H1 (cell line): ENCODE measurements at regions not wholly inside any gene's neighbourhood (a gene's known extent, or its start where the extent isn't known, plus 50 kb on each side); places are given as distances from the start of the nearest gene placed in this dataset.

Source experiments
- CTCF ChIA-PET: fragments of 300-600 bp; sonication (Branson Sonifier 250); formaldehyde crosslinking; loops from one replicate; lab custom pipeline; 2021; ENCODE audit not compliant: partially characterized antibody; lab: Charles Lee
- POLR2A ChIA-PET: fragments of 300-600 bp; sonication (Branson Sonifier 250); formaldehyde crosslinking; loops from one replicate; lab custom pipeline; 2021; ENCODE audit warnings: inconsistent platforms; ENCODE audit not compliant: partially characterized antibody; lab: Charles Lee
- DNase-seq, 2 experiments: peaks; one replicate each; pipeline versions ENCODE4 v3.0.0 to v3.0.0-alpha.2; 2010 to 2022; ENCODE audit warnings: low spot score in 2 of 2, low read depth in 1 of 2, mixed read lengths in 1 of 2
- FAIRE-seq: peaks from 2 replicates; lab custom pipeline; 2011; peaks lifted over from hg19 to GRCh38; lab: Jason Lieb, UNC
- H2AFZ ChIP-seq: 2 replicates; pipeline ENCODE4 v1.8.1; 2012; ENCODE audit warnings: low read length, inconsistent platforms
- H2AK5ac ChIP-seq: 2 replicates; pipeline ENCODE4 v1.6.1; 2013; ENCODE audit warnings: low read depth, low read length
- H2BK120ac ChIP-seq: replicated peaks from 2 replicates; pipeline ENCODE3; 2013; ENCODE audit warnings: low read depth, low read length, inconsistent platforms
- H2BK12ac ChIP-seq: 2 replicates; pipeline ENCODE4 v1.6.1; 2013; ENCODE audit warnings: low read depth, low read length
- H2BK15ac ChIP-seq: 2 replicates; pipeline ENCODE4 v1.6.1; 2013; ENCODE audit warnings: low read length
- H2BK20ac ChIP-seq: 2 replicates; pipeline ENCODE4 v1.6.1; 2013; ENCODE audit warnings: low read length
- H2BK5ac ChIP-seq: 2 replicates; pipeline ENCODE4 v1.6.1; 2013; ENCODE audit warnings: low read depth, low read length
- H3K14ac ChIP-seq: 2 replicates; pipeline ENCODE4 v1.6.1; 2013; ENCODE audit warnings: inconsistent platforms; ENCODE audit not compliant: insufficient read length
- H3K18ac ChIP-seq: 2 replicates; pipeline ENCODE4 v1.6.1; 2013; ENCODE audit warnings: low read length; ENCODE audit errors: extremely low read depth
- H3K23ac ChIP-seq: 2 replicates; pipeline ENCODE4 v1.6.1; 2013; ENCODE audit warnings: inconsistent platforms; ENCODE audit not compliant: insufficient read length
- H3K23me2 ChIP-seq: 2 replicates; pipeline ENCODE4 v1.6.1; 2013; ENCODE audit warnings: low read depth, low read length
- H3K27ac ChIP-seq: 2 replicates; pipeline ENCODE4 v1.6.1; 2011; ENCODE audit warnings: low read depth, low read length, inconsistent platforms
- H3K27me3 ChIP-seq, 4 experiments: replicated peaks in 1 of 4; 1 replicate in 1 of 4; 2 replicates in 3 of 4; pipeline versions ENCODE4 v1.6.1 to v1.8.1; 2011 to 2013; ENCODE audit warnings: low read length in 3 of 4, mild to moderate bottlenecking in 3 of 4, inconsistent platforms in 2 of 4, mixed read lengths in 2 of 4, moderate library complexity in 1 of 4; ENCODE audit not compliant: control insufficient read depth in 3 of 4, insufficient read depth in 3 of 4; ENCODE audit errors: extremely low read depth in 1 of 4
- H3K36me3 ChIP-seq, 4 experiments: 2 replicates each; pipeline versions ENCODE4 v1.6.1 to v1.8.1; 2011 to 2013; ENCODE audit warnings: mild to moderate bottlenecking in 4 of 4, low read length in 3 of 4, moderate library complexity in 2 of 4, control low read depth in 1 of 4, inconsistent platforms in 1 of 4; ENCODE audit not compliant: insufficient read depth in 4 of 4, control insufficient read depth in 2 of 4
- H3K4ac ChIP-seq: replicated peaks from 2 replicates; pipeline ENCODE3; 2013; ENCODE audit warnings: low read length, low read depth, mixed read lengths, inconsistent platforms; ENCODE audit not compliant: insufficient read length
- H3K4me1 ChIP-seq, 4 experiments: replicated peaks in 1 of 4; 1 replicate in 1 of 4; 2 replicates in 3 of 4; pipeline versions ENCODE4 v1.6.1 to v1.8.1; 2011 to 2013; ENCODE audit warnings: low read length in 3 of 4, inconsistent platforms in 2 of 4, mixed read lengths in 1 of 4; ENCODE audit not compliant: insufficient read depth in 4 of 4, control insufficient read depth in 3 of 4
- H3K4me2 ChIP-seq, 2 experiments: 2 replicates each; pipeline versions ENCODE4 v1.6.1 to v1.8.1; 2011 to 2013; ENCODE audit warnings: low read depth in 2 of 2, low read length in 2 of 2, control low read depth in 1 of 2, inconsistent platforms in 1 of 2, mild to moderate bottlenecking in 1 of 2; ENCODE audit not compliant: insufficient read depth in 1 of 2
- H3K4me3 ChIP-seq, 4 experiments: fragments of 200-600, 300-600 bp in 1 of 4; sonication (generic), shearing (Covaris generic), sonication (Bioruptor Twin) in 1 of 4; 2 replicates each; pipeline versions ENCODE4 v1.5.1 to v1.8.1; 2011 to 2016; ENCODE audit warnings: low read length in 4 of 4, low read depth in 3 of 4, control low read depth in 2 of 4, inconsistent platforms in 2 of 4, mild to moderate bottlenecking in 2 of 4, mixed read lengths in 1 of 4, moderate library complexity in 1 of 4; ENCODE audit not compliant: insufficient read depth in 2 of 4; ENCODE audit errors: extremely low read depth in 1 of 4
- H3K56ac ChIP-seq: replicated peaks from 2 replicates; pipeline ENCODE3; 2013; ENCODE audit warnings: low read depth, mild to moderate bottlenecking, mixed read lengths, low read length, inconsistent platforms; ENCODE audit not compliant: insufficient read length
- H3K79me1 ChIP-seq: 2 replicates; pipeline ENCODE4 v1.6.1; 2013; ENCODE audit warnings: low read depth, low read length, control low read depth
- H3K79me2 ChIP-seq, 2 experiments: 2 replicates each; pipeline versions ENCODE4 v1.6.1 to v1.8.1; 2012 to 2013; ENCODE audit warnings: low read length in 2 of 2, mild to moderate bottlenecking in 2 of 2, inconsistent platforms in 1 of 2; ENCODE audit not compliant: insufficient read depth in 2 of 2, control insufficient read depth in 1 of 2
- H3K9ac ChIP-seq, 4 experiments: replicated peaks in 1 of 4; 1 replicate in 1 of 4; 2 replicates in 3 of 4; pipeline versions ENCODE4 v1.6.1 to v1.8.1; 2011 to 2013; ENCODE audit warnings: low read depth in 3 of 4, low read length in 3 of 4, control low read depth in 2 of 4, mild to moderate bottlenecking in 2 of 4, moderate library complexity in 2 of 4, inconsistent platforms in 1 of 4; ENCODE audit errors: extremely low read depth in 1 of 4
- H3K9me3 ChIP-seq, 2 experiments: 2 replicates each; pipeline versions ENCODE4 v1.6.1 to v1.8.1; 2012 to 2013; ENCODE audit warnings: mild to moderate bottlenecking in 2 of 2, moderate library complexity in 2 of 2, control low read depth in 1 of 2, inconsistent platforms in 1 of 2, low read depth in 1 of 2, low read length in 1 of 2, mixed read lengths in 1 of 2; ENCODE audit not compliant: insufficient read depth in 2 of 2
- H4K20me1 ChIP-seq, 2 experiments: replicated peaks in 1 of 2; 2 replicates each; pipeline versions ENCODE3 to v1.8.1; 2011 to 2013; ENCODE audit warnings: inconsistent platforms in 2 of 2, low read length in 2 of 2, mild to moderate bottlenecking in 1 of 2; ENCODE audit not compliant: insufficient read depth in 2 of 2, control insufficient read depth in 1 of 2
- H4K5ac ChIP-seq: 2 replicates; pipeline ENCODE4 v1.6.1; 2013; ENCODE audit warnings: low read length, low read depth, mixed read lengths, inconsistent platforms; ENCODE audit not compliant: insufficient read length
- H4K8ac ChIP-seq: 2 replicates; pipeline ENCODE4 v1.8.0; 2013; ENCODE audit warnings: mild to moderate bottlenecking, moderate library complexity, low read length, inconsistent platforms; ENCODE audit not compliant: insufficient read depth; ENCODE audit errors: extremely low read depth
- H4K91ac ChIP-seq: replicated peaks from 2 replicates; pipeline ENCODE3; 2013; ENCODE audit warnings: low read length, mixed read lengths, inconsistent platforms; ENCODE audit not compliant: insufficient read length
- ASH2L ChIP-seq: fragments of 200-600, 300-600 bp; sonication (generic); IDR thresholded peaks from one replicate; pipeline ENCODE4 v1.7.1; 2017; ENCODE audit warnings: low read length
- BACH1 ChIP-seq: IDR thresholded peaks from 2 replicates; pipeline ENCODE4 v1.6.1; 2012; ENCODE audit warnings: low read length, improper control_type of control experiment
- CEBPB ChIP-seq: IDR thresholded peaks from 2 replicates; pipeline ENCODE4 v1.6.1; 2012; ENCODE audit warnings: low read depth, low read length
- CREB1 ChIP-seq: IDR thresholded peaks from 2 replicates; pipeline ENCODE4 v1.6.1; 2012; ENCODE audit warnings: inconsistent platforms
- EZH2 ChIP-seq: fragments of 200-600 bp; sonication (generic); IDR thresholded peaks from 2 replicates; pipeline ENCODE4 v1.7.1; 2012; ENCODE audit warnings: low read depth, mild to moderate bottlenecking, moderate library complexity, low read length, inconsistent platforms; ENCODE audit not compliant: severe bottlenecking
- FOSL1 ChIP-seq: IDR thresholded peaks from 2 replicates; pipeline ENCODE4 v1.6.1; 2011; ENCODE audit warnings: mild to moderate bottlenecking, low read depth, low read length, moderate library complexity; ENCODE audit not compliant: insufficient read depth
- HDAC2 ChIP-seq, 2 experiments: fragments of 300-600 bp in 1 of 2; sonication (generic) in 1 of 2; IDR thresholded peaks; 2 replicates each; pipeline ENCODE4 v1.6.1; 2011 to 2012; ENCODE audit warnings: low read depth in 2 of 2, low read length in 2 of 2, mild to moderate bottlenecking in 2 of 2, moderate library complexity in 2 of 2, borderline replicate concordance in 1 of 2, inconsistent platforms in 1 of 2
- POLR2AphosphoS5 ChIP-seq: IDR thresholded peaks from 2 replicates; pipeline ENCODE4 v1.6.1; 2011; ENCODE audit warnings: low read depth, low read length
- RAD21 ChIP-seq, 2 experiments: IDR thresholded peaks in 1 of 2; conservative IDR thresholded peaks in 1 of 2; 2 replicates each; pipeline ENCODE4 v1.6.1; 2011; ENCODE audit warnings: low read depth in 2 of 2, low read length in 2 of 2, improper control_type of control experiment in 1 of 2, inconsistent platforms in 1 of 2, mild to moderate bottlenecking in 1 of 2, moderate library complexity in 1 of 2
- RXRA ChIP-seq: IDR thresholded peaks from 2 replicates; pipeline ENCODE4 v1.6.1; 2011; ENCODE audit warnings: low read depth, mild to moderate bottlenecking, low read length, moderate library complexity; ENCODE audit not compliant: insufficient read depth
- SIN3A ChIP-seq, 2 experiments: IDR thresholded peaks in 1 of 2; conservative IDR thresholded peaks in 1 of 2; 2 replicates each; pipeline ENCODE4 v1.6.1; 2011 to 2012; ENCODE audit warnings: low read length in 2 of 2, improper control_type of control experiment in 1 of 2, low read depth in 1 of 2, mild to moderate bottlenecking in 1 of 2
- SP2 ChIP-seq: IDR thresholded peaks from 2 replicates; pipeline ENCODE4 v1.6.1; 2012; ENCODE audit warnings: mild to moderate bottlenecking, low read length, inconsistent platforms
- TEAD4 ChIP-seq: IDR thresholded peaks from 2 replicates; pipeline ENCODE4 v1.6.1; 2012; ENCODE audit warnings: low read depth, low read length, inconsistent platforms, mixed read lengths
- YY1 ChIP-seq: IDR thresholded peaks from 2 replicates; pipeline ENCODE4 v1.6.1; 2011; ENCODE audit warnings: low read depth, mild to moderate bottlenecking, low read length
- WGBS, 2 experiments: shearing (Covaris generic) in 1 of 2; methylation state at CpG; one replicate each; pipeline versions ENCODE4 v1.1.6 to v1.1.7; 2013 to 2015; ENCODE audit warnings: low lambda C conversion rate in 2 of 2, mixed read lengths in 2 of 2, inconsistent platforms in 1 of 2, low coverage in 1 of 2, missing lambda C conversion rate in 1 of 2; ENCODE audit not compliant: insufficient replicate concordance in 2 of 2, insufficient coverage in 1 of 2, insufficient read length in 1 of 2; ENCODE audit errors: extremely low coverage in 1 of 2, missing lambda C conversion rate in 1 of 2; 5-methylcytosine and 5-hydroxymethylcytosine counted together
- TF ChIP-seq, protein P1 (sequence below): IDR thresholded peaks from 2 replicates; pipeline ENCODE4 v1.6.1; 2011; ENCODE audit warnings: low read depth, mild to moderate bottlenecking, low read length; ENCODE audit not compliant: insufficient read depth

DNA sequence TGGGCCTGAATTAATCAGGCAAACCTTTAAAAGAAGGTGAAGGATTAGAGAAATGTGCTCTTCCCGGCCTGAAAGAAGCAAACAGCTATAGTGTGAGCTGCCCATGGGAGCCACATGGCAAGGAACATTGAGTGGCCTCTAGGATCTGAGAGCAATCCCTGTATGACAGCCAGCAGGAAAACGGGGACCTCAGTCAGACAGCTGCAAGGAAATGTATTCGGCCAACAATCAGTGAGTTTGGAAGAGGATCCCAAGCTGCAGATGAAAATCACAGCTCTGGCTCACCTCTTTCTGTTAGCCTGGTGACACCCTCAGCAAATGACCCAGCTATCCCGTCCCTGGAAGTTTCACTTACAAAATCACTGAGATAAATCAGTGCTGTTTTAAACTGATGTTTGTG, 309.2 kb downstream of the SH3GL2 start:
- Histone ChIP-seq H2BK15ac (no peak overlapping the region), H3K9ac (no peak overlapping the region), H3K56ac (no peak overlapping the region), H2AK5ac (no peak overlapping the region), H4K91ac (no peak overlapping the region), H2BK20ac (no peak overlapping the region), H2BK12ac (no peak overlapping the region), H2BK5ac (no peak overlapping the region), H3K23me2 (no peaks in the 10 kb centered on the region), H4K5ac (no peak overlapping the region), H3K4me2 (no peak overlapping the region), H3K14ac (no peak overlapping the region), H3K79me1 (no peaks in the 10 kb centered on the region), H3K4ac (no peak overlapping the region), H3K27me3 (no peaks in the 10 kb centered on the region), H3K4me1 (no peaks in the 10 kb centered on the region), H4K8ac (no peak overlapping the region), H3K23ac (no peak overlapping the region), H3K4me3 (no peak overlapping the region), H3K9me3 (no peaks in the 10 kb centered on the region), H3K79me2 (no peaks in the 10 kb centered on the region), H4K20me1 (no peaks in the 10 kb centered on the region), H2AFZ (no peak overlapping the region), H2BK120ac (no peak overlapping the region), H3K18ac (no peak overlapping the region), H3K36me3 (no peaks in the 10 kb centered on the region), H3K27ac (no peak overlapping the region; the same call in 1 of the 2 replicates)
- POLR2A ChIA-PET = no interaction called here
- no peak for DNase-seq
- FAIRE-seq = no peak
- 92% methylated on average over 4 of the region's 4 CpGs; no CpG with 5 or more reads in 1 of the 2 experiments for WGBS, 2 experiments
- CTCF ChIA-PET = interaction anchor here (0.6 to 1.2 kb wide), 2 partner anchors 239 to 367 kb away, joined by 3 read pairs; no protein-coding TSS in a partner anchor
- TF ChIP-seq TEAD4 (no peak), CEBPB (no peak), RXRA (no peak), SP2 (no peak), POLR2AphosphoS5 (no peak), CREB1 (no peak), EZH2 (no peak), BACH1 (no peak), RAD21 (IDR thresholded peaks at IDR 0.05 in 1 of 2, conservative IDR thresholded peaks at IDR 0.05 in 1 of 2; ENCODE audit: low read depth in 2 of 2, low read length in 2 of 2) (no peak), FOSL1 (no peak), YY1 (no peak), SIN3A (conservative IDR thresholded peaks at IDR 0.05 in 1 of 2, IDR thresholded peaks at IDR 0.05 in 1 of 2; ENCODE audit: low read depth in 1 of 2, low read length in 2 of 2) (no peak), HDAC2 (IDR thresholded peaks at IDR 0.05; ENCODE audit: borderline replicate concordance in 1 of 2, low read depth in 2 of 2, low read length in 2 of 2) (no peak), ASH2L (no peak)
- TF ChIP-seq, protein P1, sequence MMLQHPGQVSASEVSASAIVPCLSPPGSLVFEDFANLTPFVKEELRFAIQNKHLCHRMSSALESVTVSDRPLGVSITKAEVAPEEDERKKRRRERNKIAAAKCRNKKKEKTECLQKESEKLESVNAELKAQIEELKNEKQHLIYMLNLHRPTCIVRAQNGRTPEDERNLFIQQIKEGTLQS = no peak
